GM12892 (cell line): ENCODE measurements at regions not wholly inside any gene's neighbourhood (a gene's known extent, or its start where the extent isn't known, plus 50 kb on each side); places are given as distances from the start of the nearest gene placed in this dataset.

Experiments used
- DNase-seq: peaks from one replicate; pipeline ENCODE4 v3.0.0; 2011; ENCODE audit not compliant: insufficient read length
- FAIRE-seq: peaks from 2 replicates; lab custom pipeline; 2011; peaks lifted over from hg19 to GRCh38; lab: Jason Lieb, UNC
- POLR2A ChIP-seq: IDR thresholded peaks from 2 replicates; pipeline ENCODE4 v1.6.1; 2011; ENCODE audit warnings: low read depth, low read length, control low read depth
- POLR2AphosphoS5 ChIP-seq: IDR thresholded peaks from 2 replicates; pipeline ENCODE4 v1.6.1; 2011; ENCODE audit warnings: low read depth, low read length, control low read depth
- TAF1 ChIP-seq: IDR thresholded peaks from 2 replicates; pipeline ENCODE4 v1.6.1; 2011; ENCODE audit warnings: low read depth, mild to moderate bottlenecking, control low read depth, low read length, borderline replicate concordance

DNA sequence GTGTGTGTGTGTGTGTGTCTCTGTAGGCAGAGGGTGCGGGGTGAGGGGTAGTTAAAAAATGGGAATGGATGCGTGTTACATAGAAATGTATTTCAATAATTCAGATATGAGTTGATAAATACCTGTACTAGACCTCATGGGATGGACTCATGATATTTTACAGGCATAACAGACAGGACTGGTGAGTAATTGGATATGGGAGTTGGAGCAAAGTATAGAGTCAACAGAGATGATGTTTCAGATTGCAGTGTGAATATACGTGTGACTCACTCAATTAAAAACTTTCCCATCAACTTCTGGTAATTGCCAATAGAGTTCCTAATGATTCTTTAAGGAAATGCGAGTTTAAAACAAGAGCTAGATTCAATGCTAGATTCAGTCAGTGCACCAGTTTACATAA is 711.9 kb downstream of the C12orf50 start:
- TF ChIP-seq TAF1 (no peak), POLR2A (no peak), POLR2AphosphoS5 (no peak)
- DNase-seq (no peak), FAIRE-seq (no peak)

DNA sequence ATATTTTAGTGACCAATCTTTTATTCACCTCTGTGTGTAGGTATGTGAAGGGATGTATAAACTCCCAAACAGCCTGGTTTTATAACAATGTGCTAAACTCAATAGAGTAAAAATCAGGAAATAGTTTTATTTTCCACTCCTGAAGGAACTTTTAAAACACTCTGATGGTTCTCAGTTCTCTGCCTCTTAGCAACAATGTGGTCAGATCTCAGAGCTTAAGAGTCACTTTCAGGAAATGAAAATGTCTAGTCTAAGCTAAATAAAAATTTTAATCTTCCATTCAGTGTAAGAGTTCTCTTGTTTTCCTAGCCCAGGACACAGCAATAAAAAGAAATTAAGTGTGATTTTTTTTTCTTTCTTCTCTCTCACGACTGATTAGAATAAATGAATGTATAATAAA is 718.0 kb downstream of the C12orf50 start:
- DNase-seq (no peak), FAIRE-seq (no peak)
- TF ChIP-seq POLR2A (no peak), TAF1 (no peak), POLR2AphosphoS5 (no peak)

DNA sequence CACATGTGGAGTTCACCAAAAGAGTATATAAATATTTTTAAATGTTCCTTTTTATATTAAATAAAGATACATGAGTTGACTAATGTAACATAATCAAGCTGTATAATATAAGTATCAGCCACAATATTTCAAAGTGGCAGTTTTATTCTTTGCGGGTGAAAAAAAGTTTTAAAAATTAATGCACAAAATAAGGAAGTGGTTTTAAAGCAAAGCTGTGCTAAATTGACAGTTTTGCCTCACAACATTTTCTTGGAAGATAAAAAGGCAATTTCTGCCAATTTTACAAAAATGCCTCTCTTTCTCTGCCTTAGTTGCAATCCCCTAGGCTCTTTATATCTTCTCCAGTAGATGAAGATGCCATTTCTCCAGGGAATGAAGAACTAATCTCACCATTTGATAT is 719.1 kb downstream of the C12orf50 start:
- FAIRE-seq (no peak), DNase-seq (no peak)
- TF ChIP-seq POLR2AphosphoS5 (no peak), POLR2A (no peak), TAF1 (no peak)

DNA sequence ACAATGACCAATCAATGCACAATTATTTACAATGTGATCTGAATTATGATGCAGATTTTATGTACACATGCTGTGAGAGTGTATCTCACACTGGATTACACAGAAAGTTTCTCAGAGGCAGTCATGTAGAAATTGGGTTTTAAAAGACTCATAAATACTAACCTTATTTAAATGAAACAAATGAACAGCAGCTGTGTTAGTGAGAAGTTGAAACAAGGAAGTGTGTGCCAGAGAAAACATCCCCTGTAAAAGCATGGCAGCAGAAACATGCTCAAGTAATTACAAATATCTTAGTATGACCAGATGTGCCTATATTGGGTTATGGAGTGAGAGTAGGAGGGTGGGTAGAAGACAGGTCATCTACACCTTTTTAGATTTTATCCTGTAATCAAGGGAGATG is 723.7 kb downstream of the C12orf50 start:
- TF ChIP-seq TAF1 (no peak), POLR2A (no peak), POLR2AphosphoS5 (no peak)
- FAIRE-seq = no peak
- DNase-seq = no peak

DNA sequence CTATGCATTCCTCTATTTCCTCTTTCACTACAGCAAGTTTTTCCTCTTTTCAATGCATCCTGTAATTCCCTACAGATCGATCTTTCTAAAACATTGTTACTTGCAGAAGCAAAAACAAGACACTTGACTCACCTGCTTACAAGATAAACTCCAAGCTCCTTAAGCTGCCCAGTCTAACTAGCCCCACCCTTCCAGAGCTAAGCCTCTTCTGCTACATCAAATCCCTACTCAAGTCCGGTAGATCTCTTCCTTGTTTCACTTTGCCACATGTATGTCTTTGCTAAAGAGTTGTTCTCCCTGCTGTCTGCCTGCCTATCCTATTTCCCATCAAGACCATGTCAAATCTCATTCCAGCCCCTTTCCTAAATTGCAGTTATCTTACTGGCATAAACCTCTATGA is 724.8 kb downstream of the C12orf50 start:
- FAIRE-seq = no peak
- TF ChIP-seq TAF1 = no peak
- TF ChIP-seq POLR2A = no peak
- no peak for TF ChIP-seq POLR2AphosphoS5
- no peak for DNase-seq

DNA sequence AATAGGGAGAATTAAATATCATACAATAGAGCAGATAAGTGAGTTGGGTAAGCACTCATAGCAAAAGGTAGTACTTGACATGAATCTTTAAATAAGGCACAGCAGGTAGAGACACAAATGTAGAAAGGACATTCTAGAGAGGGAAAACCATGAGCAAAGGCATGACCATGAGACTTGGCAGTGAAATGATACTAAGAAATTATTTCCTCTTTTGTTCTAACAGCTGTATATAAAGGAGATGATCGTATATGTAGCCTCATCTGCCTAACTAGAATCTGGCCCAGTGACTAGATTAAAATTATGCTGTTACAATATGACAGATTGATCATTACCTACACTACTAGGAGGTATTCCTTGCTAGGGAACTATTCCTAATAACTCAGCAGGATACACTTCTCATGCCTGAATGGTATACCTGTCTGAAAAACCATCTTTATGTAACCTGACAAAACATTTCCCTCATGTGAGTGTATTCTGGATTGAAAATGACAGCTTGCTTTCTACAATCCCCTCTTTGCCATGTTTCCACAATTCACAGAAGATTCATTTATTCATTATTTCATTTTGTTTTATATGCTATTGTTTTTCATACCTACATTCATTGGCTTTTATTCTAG is 725.7 kb downstream of the C12orf50 start:
- TF ChIP-seq TAF1 = no peak
- no peak for TF ChIP-seq POLR2AphosphoS5
- TF ChIP-seq POLR2A = no peak
- FAIRE-seq = no peak
- DNase-seq = no peak

DNA sequence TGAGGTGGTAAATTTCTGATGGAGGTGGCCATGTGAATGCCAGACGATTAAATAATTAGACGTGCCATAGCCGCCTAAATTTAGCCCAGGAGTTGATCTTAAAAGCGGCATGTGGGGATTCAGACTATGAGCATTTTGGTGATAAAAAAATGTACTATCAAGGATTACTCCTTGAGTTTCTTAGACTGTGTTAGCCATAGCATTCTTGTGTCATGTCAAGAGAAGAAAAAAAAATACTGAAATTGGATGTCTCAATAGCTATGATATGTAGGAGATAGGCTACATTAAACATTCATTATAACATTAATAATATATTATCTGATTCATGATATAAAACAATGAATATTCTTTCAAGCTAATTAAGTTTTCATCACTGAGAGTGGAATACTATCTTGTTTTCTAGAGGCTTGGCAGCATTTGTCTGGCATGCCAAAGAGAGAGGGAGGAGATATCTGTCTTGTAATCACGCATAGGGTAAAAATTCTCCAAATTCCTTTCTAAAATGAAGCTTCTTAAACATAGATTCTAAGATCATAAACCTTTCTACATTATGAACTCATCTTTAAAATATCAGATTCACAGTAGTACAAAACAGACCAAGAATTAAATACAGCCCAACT is 727.0 kb downstream of the C12orf50 start:
- FAIRE-seq (no peak), DNase-seq (no peak)
- no peak for TF ChIP-seq TAF1
- TF ChIP-seq POLR2A = no peak
- TF ChIP-seq POLR2AphosphoS5 = no peak

DNA sequence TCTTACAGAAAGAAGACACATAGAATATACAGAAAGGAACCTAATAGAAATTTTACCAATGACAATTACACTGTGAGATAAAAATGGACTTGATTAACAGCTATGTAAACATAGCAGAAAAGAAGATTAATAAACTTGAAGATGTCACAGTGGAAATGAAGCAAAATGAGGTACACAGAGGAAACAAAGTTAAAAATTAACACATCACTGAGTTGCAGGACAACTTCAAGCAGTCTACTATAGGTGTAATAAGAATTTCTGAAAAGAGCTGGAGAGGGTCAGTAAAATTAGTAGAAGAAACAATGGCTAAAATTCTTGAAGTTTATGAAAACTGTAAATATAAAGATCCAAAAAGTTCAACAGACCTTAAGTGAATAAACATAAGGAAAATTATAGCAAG is 738.7 kb downstream of the C12orf50 start:
- DNase-seq = no peak
- FAIRE-seq = no peak
- no peak for TF ChIP-seq POLR2A
- no peak for TF ChIP-seq TAF1
- no peak for TF ChIP-seq POLR2AphosphoS5

DNA sequence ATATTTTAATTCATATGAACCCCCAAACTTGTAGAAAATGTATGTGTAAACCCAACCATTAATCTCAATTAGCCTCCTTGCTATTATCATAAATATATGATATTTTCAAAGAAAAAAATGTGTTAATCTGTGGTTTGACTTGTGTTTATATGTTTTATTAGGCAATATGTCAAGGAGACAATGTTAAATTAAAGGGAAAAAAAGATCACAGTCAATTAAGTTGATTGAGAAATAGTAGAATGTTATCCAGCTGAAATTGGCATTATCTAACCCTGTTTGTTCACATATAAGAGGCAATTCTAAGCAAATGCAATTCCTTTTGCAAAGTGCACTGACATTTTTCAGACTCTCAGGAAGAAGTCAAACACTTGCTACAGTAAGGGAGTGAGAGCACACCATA is 745.3 kb downstream of the C12orf50 start:
- no peak for TF ChIP-seq TAF1
- no peak for TF ChIP-seq POLR2A
- no peak for TF ChIP-seq POLR2AphosphoS5
- FAIRE-seq (no peak), DNase-seq (no peak)

DNA sequence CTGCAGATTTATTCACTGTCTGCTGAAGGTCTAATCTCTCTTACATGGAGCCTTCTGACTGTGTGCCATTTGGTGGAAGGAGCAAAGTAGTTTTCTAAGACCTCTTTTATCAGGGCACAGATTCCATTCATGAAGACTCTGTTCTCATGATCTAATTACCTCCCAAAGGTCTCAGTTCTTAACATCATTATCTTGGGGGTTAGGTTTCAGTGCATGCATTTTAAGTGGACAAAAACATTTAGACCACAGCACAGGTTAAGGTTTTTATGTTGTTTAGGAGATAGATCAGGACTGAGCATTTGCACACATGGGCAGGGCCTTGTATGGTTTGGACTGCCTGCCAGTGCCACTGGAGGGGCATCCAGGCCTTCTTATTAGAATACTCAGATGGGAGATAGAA is 746.1 kb downstream of the C12orf50 start:
- FAIRE-seq (no peak), DNase-seq (no peak)
- TF ChIP-seq POLR2A = no peak
- TF ChIP-seq POLR2AphosphoS5 = no peak
- TF ChIP-seq TAF1 = no peak

DNA sequence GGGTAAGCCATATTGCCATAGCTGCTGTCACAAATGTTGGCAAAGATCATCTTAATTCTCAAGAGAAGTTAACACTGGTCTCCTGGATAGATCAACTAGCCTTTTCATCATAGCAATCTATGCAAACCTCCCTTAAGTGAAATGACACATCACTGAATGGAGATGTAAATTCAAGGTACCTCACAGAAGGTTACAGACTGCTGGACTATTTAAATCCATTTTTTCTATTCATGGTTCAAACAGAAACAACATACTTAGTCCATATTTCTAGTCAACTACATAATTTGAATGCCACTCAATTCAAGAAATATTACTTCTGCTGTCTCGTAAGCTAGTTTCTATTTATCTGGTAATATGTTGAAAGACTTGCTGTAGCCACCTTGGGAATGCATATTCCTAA is 748.3 kb downstream of the C12orf50 start:
- no peak for FAIRE-seq
- no peak for TF ChIP-seq POLR2A
- no peak for TF ChIP-seq TAF1
- no peak for TF ChIP-seq POLR2AphosphoS5
- DNase-seq = no peak

DNA sequence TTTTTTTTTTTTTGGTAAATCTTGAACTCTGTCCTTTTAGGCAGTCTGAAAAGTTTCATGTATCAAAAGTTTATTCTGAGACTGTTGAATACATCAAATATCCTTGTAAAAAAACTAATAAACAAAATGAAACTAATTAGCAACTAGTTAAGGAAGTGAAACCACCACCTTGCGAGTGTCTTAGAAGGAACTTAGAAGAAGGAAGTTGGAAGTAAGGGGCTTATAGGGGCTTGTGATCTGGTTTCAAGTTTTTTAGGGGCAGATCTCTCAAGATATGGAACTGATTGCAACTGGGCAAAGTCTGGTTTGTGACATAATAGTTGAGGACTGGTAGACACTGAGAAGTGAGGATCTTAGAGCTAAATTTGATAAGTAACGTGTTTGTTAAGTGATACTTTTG is 748.8 kb downstream of the C12orf50 start:
- DNase-seq (no peak), FAIRE-seq (no peak)
- no peak for TF ChIP-seq POLR2A
- no peak for TF ChIP-seq TAF1
- TF ChIP-seq POLR2AphosphoS5 = no peak
